ENCODE measurements at regions not wholly inside any gene's neighbourhood (a gene's known extent, or its start where the extent isn't known, plus 50 kb on each side); places are given as distances from the start of the nearest gene placed in this dataset.

DNA sequence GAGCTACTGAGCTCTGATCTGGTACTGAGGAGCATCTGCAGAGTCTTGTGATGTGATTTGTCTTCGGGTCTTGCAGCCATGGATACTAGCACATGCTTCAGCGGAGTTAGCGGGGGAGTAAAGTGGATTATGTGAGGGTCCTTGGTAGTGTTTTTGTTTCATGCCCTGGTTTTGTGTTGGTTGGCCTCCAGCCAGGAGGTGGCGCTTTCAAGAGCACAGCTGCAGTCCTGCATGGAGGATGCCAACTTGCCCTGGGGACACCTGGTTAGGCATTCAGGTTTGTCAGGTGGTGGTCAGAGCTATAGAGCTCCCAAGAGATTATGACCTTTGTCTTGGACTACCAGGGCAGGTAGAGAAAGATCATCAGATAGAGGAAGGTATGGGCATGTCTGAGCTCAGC is 185.8 kb upstream of the CDH6 start:
- H3K4me3 ChIP-seq (ENCODE audit: low read length in 3 of 3): no peak overlapping the region
- no peak overlapping the region for H3K9ac ChIP-seq (ENCODE audit: low read length in 3 of 3)
- no peak for TF ChIP-seq CTCF (IDR thresholded peaks at IDR 0.05; ENCODE audit: borderline replicate concordance, extremely low read depth, insufficient read depth)
- FAIRE-seq: no peak
- DNase-seq: no peak
- no peaks in the 10 kb centered on the region for H3K27me3 ChIP-seq (ENCODE audit: control insufficient read depth, insufficient read depth, low read length)
- H3K27ac ChIP-seq (ENCODE audit: low read depth in 2 of 2, low read length in 2 of 2): no peak overlapping the region
- intact Hi-C loops (cut with DNase I): no loop called here
- H3K36me3 ChIP-seq (ENCODE audit: control insufficient read depth in 2 of 3, insufficient read depth in 3 of 3, low read length in 3 of 3): no peaks in the 10 kb centered on the region
- H3K9me3 ChIP-seq (ENCODE audit: control insufficient read depth in 2 of 3, insufficient read depth in 1 of 3, low read length in 3 of 3): peaks cover 0 to 4% (median 2%) of the 10 kb centered on the region in 3 donors
- no peaks in the 10 kb centered on the region for H3K4me1 ChIP-seq (ENCODE audit: control insufficient read depth in 2 of 3, insufficient read depth in 2 of 3, low read depth in 1 of 3, low read length in 3 of 3)

DNA sequence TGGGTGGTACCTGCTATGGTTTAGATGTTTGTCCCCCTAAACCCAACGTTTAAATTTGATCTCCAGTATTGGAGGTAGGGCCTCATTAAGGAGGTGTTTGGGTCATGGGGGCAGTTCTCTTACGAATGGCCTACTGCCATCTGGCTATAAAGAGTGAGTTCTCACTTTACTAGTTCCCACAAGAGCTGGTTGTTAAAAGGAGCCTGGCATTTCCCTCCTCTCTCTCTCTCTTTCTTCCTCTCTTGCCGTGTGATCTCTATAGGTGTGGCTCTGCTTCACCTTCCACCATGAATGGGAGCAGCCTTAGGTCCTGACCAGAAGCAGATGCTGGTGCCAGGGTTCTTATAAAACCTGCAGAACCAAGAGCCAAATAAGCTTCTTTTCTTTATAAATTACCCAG is 193.2 kb upstream of the CDH6 start:
- Histone ChIP-seq H3K36me3 (ENCODE audit: control insufficient read depth in 2 of 3, insufficient read depth in 3 of 3, low read length in 3 of 3) (no peaks in the 10 kb centered on the region), H3K9me3 (ENCODE audit: control insufficient read depth in 2 of 3, insufficient read depth in 1 of 3, low read length in 3 of 3) (no peaks in the 10 kb centered on the region), H3K4me1 (ENCODE audit: control insufficient read depth in 2 of 3, insufficient read depth in 2 of 3, low read depth in 1 of 3, low read length in 3 of 3) (no peaks in the 10 kb centered on the region), H3K27me3 (ENCODE audit: control insufficient read depth, insufficient read depth, low read length) (no peaks in the 10 kb centered on the region), H3K4me3 (ENCODE audit: low read length in 3 of 3) (no peak overlapping the region), H3K9ac (ENCODE audit: low read length in 3 of 3) (no peak overlapping the region), H3K27ac (ENCODE audit: low read depth in 2 of 2, low read length in 2 of 2) (no peak overlapping the region)
- DNase-seq (no peak), FAIRE-seq (no peak)
- intact Hi-C loops (cut with DNase I): no loop called here
- TF ChIP-seq CTCF (IDR thresholded peaks at IDR 0.05; ENCODE audit: borderline replicate concordance, extremely low read depth, insufficient read depth): no peak

- Histone ChIP-seq H3K4me3 (ENCODE audit: low read length in 3 of 3) (no peak overlapping the region), H3K27ac (ENCODE audit: low read depth in 2 of 2, low read length in 2 of 2) (no peak overlapping the region), H3K4me1 (ENCODE audit: control insufficient read depth in 2 of 3, insufficient read depth in 2 of 3, low read depth in 1 of 3, low read length in 3 of 3) (no peaks in the 10 kb centered on the region), H3K9me3 (ENCODE audit: control insufficient read depth in 2 of 3, insufficient read depth in 1 of 3, low read length in 3 of 3) (no peaks in the 10 kb centered on the region), H3K36me3 (ENCODE audit: control insufficient read depth in 2 of 3, insufficient read depth in 3 of 3, low read length in 3 of 3) (no peaks in the 10 kb centered on the region), H3K27me3 (ENCODE audit: control insufficient read depth, insufficient read depth, low read length) (no peaks in the 10 kb centered on the region), H3K9ac (ENCODE audit: low read length in 3 of 3) (no peak overlapping the region)
- no peak for DNase-seq
- no peak for FAIRE-seq
- intact Hi-C loops (cut with DNase I): no loop called here
- no peak for TF ChIP-seq CTCF (IDR thresholded peaks at IDR 0.05; ENCODE audit: borderline replicate concordance, extremely low read depth, insufficient read depth)
Observed at GRCh38 chr5:30997681-30998080, 195.8 kb upstream of the CDH6 start.

GRCh38 chr5:30994902-30995301 is 198.6 kb upstream of the CDH6 start:
- no peak overlapping the region for H3K27ac ChIP-seq (ENCODE audit: low read depth in 2 of 2, low read length in 2 of 2)
- intact Hi-C loops (cut with DNase I): no loop called here
- H3K4me3 ChIP-seq (ENCODE audit: low read length in 3 of 3): no peak overlapping the region
- H3K9me3 ChIP-seq (ENCODE audit: control insufficient read depth in 2 of 3, insufficient read depth in 1 of 3, low read length in 3 of 3): peaks cover 0 to 4% (median 3%) of the 10 kb centered on the region in 3 donors
- H3K36me3 ChIP-seq (ENCODE audit: control insufficient read depth in 2 of 3, insufficient read depth in 3 of 3, low read length in 3 of 3): no peaks in the 10 kb centered on the region
- no peak overlapping the region for H3K9ac ChIP-seq (ENCODE audit: low read length in 3 of 3)
- FAIRE-seq: no peak
- no peak for TF ChIP-seq CTCF (IDR thresholded peaks at IDR 0.05; ENCODE audit: borderline replicate concordance, extremely low read depth, insufficient read depth)
- H3K27me3 ChIP-seq (ENCODE audit: control insufficient read depth, insufficient read depth, low read length): no peaks in the 10 kb centered on the region
- H3K4me1 ChIP-seq (ENCODE audit: control insufficient read depth in 2 of 3, insufficient read depth in 2 of 3, low read depth in 1 of 3, low read length in 3 of 3): no peaks in the 10 kb centered on the region
- DNase-seq: no peak
